ENCODE measurements at regions not wholly inside any gene's neighbourhood (a gene's known extent, or its start where the extent isn't known, plus 50 kb on each side); places are given as distances from the start of the nearest gene placed in this dataset.
"Not testable (repeated sequence)": the region's sequence is repeated elsewhere in the genome, so short reads cannot be mapped to it uniquely, and the experiment has no call there.

- no peak for DNase-seq
Observed at GRCh38 chr12:22115711-22116110, 69.7 kb downstream of the CMAS start.

DNA sequence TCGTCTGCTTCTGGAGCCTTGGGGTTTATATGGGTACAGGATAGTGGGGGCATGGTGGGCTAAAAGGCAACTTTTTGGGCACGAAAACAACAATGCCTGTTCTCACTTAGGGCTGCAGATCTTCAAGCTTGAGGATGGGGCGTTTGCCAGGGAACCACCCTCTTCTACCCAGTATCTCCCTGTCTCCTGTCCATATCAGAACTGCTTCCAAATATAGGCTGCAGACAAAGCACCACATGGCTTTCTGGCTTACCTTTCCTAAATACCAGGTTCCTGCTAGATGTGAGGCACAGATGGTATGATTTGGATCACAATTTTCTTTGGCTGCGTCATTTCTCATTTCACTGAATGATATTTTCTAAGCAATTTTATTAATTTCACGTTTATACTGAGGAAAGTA is 70.4 kb downstream of the CMAS start:
- no peak for DNase-seq

DNA sequence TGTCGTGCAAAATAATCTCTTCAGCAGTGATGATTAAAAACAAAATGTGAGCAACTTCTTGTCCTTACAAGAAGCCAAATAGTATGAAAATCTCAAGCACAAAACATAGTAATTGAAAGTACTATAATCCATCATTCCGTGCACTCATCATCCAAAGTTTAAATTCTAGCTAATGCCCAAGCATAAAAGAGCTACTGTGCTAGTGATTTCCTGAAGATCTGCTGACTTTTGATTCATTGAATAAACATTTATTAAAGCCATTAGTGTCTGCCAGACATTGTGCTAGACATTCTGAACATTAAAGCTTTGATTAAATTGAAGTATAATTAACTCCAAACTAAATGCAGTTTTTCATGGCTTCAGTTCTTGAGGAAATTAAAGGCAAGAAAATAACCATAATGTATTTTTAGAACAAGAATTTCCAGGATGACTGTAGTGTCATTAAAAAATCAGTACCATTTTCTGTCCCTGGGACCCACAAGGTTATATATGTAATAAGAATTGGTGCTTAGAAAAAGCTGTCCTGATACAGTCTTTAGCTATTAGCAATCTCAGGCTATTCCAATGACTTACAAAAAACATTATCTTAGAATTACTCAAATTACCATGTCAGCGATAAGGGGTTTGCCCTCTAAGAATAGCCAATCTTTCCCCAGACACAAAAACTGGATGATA is 71.7 kb downstream of the CMAS start:
- no peak for DNase-seq

DNA sequence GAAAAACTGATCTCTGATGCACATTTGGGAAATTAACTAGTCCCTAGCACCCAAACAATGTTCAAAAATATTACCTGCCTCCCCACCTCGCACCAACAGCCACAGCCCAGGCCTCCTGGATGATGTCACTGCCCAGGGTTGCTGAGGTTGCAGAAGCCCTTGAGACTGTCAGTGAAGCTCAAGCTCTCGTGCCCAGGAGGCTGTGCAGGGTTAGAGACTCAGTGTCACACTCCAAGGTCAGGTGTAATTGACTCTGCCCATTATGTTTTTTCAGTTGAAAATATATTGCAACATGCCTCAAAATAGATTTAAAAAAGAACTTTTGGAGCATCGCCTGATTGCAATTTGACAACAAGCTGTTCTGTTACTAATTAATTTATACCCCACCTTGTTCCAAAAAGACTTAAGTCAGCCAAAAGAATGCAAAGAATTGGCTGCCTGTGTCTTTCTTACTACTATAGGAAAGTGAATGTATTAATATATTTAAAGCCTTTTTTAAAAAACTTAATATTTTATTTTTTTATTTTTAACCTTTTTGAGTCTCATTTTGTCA is 72.3 kb downstream of the CMAS start:
- DNase-seq = no peak

DNA sequence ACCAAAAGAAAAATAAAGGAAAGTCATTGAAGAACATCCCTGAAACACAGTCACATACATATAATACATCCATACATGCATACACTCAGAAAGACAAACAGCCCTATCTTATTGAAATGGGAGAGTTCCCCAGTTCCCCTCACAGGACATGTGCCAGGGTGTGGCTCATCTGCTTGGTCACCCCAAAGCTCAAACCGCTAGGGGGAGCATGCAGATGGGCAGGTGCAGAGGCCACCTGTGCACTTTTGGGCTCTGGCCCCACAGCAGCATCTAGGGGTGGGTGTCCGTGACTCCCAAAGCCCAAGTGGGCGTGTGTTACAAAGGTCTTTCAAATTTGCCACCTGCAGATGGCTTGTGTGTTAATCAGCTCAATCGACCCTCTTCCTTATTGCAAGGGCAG is 75.2 kb downstream of the CMAS start:
- peak; percentile 28 for DNase-seq

- no peak for DNase-seq
Observed at GRCh38 chr12:22122359-22122758, 76.3 kb downstream of the CMAS start.

GRCh38 chr12:22124987-22125386 is 79.0 kb downstream of the CMAS start:
- DNase-seq = no peak

- DNase-seq = not testable (repeated sequence)
Observed at GRCh38 chr12:22126101-22126500, 80.1 kb downstream of the CMAS start.

DNA sequence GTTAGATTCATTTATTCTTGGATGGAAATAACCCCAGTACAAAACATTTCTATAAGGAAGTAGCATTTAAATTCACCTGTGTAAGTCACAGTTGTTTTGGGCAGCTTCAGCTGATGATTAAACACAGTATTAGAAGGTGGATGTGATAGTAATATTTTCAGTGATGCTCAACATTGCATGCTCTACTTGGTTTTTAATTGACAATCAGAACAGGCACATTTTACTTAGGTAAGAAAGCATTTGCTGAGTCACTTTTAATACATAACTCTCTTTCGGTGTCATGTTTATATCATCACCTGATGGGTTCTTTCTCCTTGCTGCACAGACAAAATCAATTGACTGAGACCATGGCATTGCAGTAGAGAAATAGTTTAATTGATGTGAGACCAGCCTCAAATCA is 80.7 kb downstream of the CMAS start:
- no peak for DNase-seq

DNA sequence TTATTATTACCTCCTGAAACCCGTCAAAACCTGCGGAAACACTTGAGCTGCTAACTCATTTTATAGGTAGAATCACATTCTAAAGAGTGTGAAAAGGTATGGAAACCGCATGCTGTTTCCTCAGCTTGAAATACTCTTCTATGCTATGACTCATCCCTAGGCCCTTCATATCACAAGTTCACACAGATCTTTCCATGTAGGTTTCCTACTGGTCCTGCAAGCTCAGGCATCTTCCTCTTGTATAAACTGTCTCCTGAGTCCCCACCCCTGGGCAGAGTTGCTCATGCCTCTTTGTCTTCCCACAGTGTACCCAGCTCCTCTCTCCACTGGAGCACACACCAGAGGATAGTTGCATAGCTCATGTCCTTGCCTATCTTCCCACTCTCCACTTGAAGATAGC is 84.7 kb downstream of the CMAS start:
- DNase-seq = no peak

DNA sequence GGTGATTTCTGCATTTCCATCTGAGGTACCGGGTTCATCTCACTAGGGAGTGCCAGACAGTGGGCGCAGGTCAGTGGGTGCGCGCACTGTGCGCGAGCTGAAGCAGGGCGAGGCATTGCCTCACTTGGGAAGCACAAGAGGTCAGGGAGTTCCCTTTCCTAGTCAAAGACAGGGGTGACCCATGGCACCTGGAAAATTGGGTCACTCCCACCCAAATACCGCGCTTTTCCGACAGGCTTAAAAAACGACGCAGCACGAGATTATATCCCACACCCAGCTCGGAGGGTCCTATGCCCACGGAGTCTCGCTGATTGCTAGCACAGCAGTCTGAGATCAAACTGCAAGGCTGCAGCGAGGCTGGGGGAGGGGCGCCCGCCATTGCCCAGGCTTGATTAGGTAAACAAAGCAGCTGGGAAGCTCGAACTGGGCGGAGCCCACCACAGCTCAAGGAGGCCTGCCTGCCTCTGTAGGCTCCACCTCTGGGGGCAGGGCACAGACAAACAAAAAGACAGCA is 90.6 kb downstream of the CMAS start:
- DNase-seq = not testable (repeated sequence)
